Stomach (tissue), 4 donors: ENCODE measurements at regions not wholly inside any gene's neighbourhood (a gene's known extent, or its start where the extent isn't known, plus 50 kb on each side); places are given as distances from the start of the nearest gene placed in this dataset.

Experiments
- CTCF ChIP-seq, 7 experiments: fragments of 450-650 bp in 4 of 7; fragments of 200-600 bp in 3 of 7; sonication (generic) in 3 of 7; IDR thresholded peaks; one replicate each; pipeline ENCODE4 v1.5.1; 2016 to 2019; ENCODE audit warnings: antibody characterized with exemption in 7 of 7, control low read depth in 2 of 7, mild to moderate bottlenecking in 1 of 7
- EP300 ChIP-seq: sonication (generic); formaldehyde crosslinking; IDR thresholded peaks from one replicate; pipeline ENCODE4 v1.6.1; 2017; ENCODE audit warnings: antibody characterized with exemption
- POLR2A ChIP-seq, 4 donors: fragments of 450-650 bp; IDR thresholded peaks; one replicate each; pipeline ENCODE4 v1.6.1; 2016; ENCODE audit warnings: antibody characterized with exemption in 4 of 4, control low read depth in 2 of 4, mild to moderate bottlenecking in 1 of 4, moderate library complexity in 1 of 4
- POLR2AphosphoS5 ChIP-seq, 3 donors: sonication (generic); formaldehyde crosslinking; IDR thresholded peaks; one replicate each; pipeline ENCODE4 v1.6.1; 2016; ENCODE audit warnings: antibody characterized with exemption in 3 of 3

DNA sequence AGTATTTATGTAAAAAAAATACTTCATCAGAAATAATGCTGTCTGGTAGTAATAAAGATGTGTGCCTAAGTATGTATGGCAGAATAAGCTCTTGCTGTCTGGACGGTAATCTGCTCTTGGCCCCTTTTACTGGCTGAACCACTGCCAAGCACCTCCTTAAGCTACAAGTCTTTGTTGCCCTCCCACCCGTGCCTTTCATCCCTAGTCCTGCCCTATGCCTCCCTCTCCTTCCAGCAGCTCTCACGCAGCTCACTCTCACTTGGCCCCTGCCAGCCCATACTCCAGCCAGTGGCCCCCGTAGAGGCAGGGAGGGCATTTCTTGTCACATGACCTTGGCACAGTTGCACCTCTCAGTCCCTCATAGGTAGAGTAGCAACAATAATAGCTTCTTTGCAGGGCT is 54.5 kb upstream of the NPAS2 start:
- TF ChIP-seq EP300: no peak
- TF ChIP-seq CTCF (IDR thresholded peaks at IDR 0.05): no peak
- TF ChIP-seq POLR2A (IDR thresholded peaks at IDR 0.05): no peak
- no peak for TF ChIP-seq POLR2AphosphoS5 (IDR thresholded peaks at IDR 0.05)
